Stimulated activated CD8-positive, alpha-beta memory T cell treated with anti-CD3 and anti-CD28 coated beads, Interleukin-15, amount 100 ng/mL, for 24 hours (primary cell): ENCODE measurements at regions not wholly inside any gene's neighbourhood (a gene's known extent, or its start where the extent isn't known, plus 50 kb on each side); places are given as distances from the start of the nearest gene placed in this dataset.
"Not testable (repeated sequence)": the region's sequence is repeated elsewhere in the genome, so short reads cannot be mapped to it uniquely, and the experiment has no call there.

Experiments used
- DNase-seq: peaks from one replicate; pipeline ENCODE4 v3.0.0-alpha.2; 2020; ENCODE audit warnings: low read depth

DNA sequence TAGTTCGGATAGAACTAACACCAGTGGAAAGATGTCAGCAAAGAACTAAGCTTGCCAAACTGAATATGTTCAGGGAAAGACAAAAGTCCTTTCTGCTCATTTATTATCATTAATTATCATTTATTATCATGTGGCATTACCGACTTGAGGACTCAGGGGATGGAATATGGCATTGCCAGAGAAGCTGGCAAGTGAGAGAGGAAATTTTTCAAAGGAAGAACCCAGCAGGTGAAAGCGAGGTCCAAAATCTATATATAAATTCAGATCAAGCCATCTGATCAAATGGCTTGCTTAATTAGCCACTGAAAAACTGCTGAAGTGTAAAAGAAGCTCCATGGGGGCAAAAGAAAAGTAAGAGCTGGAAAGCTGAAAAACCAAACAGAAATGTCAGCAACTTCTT, 1049.6 kb upstream of the SEMA6A start:
- no peak for DNase-seq

DNA sequence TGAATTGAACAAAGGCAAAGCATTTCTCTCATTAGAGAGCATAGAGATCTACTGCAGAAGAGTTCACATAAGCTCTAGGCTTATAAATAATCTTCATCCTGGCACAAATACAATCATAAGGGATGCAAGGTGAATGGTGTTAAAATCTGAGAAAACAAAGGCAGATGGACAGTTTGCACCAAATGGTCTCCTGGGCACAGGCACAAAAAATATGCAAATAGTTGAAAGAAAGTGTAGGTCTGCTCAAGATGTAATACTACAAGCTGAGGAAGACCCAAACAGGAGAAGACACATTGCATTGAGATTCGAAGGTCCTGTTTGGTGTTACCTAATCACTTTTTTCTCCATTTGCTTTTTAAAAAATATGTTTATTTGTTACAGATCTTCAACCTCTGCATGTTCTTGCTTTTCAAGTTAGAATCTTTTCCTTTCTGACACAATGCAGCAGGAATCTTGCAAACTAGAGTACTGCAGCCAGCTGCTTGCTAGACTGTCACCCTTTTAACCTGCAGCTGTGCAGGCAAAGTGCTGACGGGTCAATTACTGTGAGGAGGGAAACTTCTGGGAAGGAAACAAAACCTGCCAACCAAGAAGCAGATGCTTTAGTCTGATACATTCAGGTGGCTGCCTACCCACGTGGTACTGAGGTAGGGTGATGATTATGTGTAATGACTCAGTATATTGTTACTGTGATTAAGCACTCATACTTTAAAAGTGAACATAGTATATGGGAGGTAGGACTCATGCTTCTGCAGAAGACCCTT, 1048.6 kb upstream of the SEMA6A start:
- no peak for DNase-seq

DNA sequence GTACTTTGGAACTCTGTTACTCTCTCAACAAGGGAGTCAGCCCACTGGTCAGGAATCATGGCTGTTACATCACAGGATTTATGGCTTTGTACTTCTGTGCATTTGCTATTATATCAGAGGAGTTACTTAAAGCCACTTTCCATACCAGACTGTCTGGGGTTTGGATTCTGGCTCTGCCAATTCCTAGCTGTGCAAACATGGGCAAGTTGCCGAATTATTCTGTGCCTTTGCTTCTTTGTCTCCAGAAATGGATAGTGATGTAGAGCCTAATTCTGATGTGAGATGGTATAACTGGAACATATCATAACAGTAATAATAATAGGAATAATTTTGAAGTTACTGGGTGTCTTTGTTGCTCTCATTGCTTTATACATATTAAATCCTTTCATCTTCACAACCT, 1047.3 kb upstream of the SEMA6A start:
- no peak for DNase-seq

DNA sequence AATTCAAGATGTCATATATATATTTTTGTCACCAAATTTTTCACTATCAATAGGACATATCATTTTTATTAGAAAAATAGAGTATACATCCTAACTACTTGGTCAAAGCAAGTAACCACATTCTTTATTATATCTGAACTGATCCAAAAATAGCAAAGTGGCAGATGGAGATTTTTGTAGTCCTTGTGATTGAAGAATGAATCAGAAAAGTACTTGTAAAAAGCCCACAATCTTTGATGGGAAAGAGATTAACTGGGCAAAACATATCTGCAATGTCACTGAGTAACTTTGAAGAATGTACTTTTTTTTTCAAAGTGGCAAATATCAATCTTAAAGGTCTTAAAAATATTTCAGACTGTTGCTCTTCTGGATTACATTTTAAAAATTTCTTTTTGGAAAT, 1040.6 kb upstream of the SEMA6A start:
- no peak for DNase-seq

DNA sequence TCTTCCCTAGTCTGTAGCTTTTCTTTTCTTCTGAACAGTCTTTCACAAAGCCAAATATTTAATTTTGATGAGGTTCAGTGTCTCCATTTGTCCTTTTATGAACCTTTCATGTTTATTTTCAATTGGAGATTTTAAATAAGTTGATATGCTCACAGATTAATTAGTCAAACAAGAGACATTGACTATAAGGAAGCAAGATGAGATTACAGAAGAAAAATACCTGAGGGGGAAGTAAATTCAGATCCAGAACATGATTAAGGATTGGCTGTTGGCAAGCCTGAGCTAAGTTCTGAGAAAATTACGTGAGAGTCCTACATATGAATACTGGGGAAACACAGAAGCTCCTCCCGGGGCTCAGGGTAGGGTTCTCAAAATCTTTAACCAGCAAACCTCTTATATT, 1039.8 kb upstream of the SEMA6A start:
- DNase-seq = no peak

DNA sequence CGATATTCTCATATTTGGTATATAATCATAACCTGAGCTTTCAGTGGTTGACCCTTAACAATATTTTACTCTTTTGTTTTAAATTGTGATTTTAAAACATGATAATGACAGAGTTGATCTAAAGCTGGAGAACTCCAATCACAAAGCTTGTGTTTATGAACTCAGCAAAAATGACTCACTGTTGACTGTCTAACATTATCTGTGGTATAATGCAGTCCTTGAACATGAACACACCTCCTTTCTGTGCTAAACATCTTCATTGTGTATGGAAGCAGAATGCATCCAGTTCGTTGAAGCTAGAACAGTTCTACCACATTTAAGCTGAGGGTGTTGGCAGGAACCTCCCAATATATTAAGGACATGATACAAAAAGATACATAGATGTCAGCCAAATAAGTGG, 1030.2 kb upstream of the SEMA6A start:
- DNase-seq = no peak

DNA sequence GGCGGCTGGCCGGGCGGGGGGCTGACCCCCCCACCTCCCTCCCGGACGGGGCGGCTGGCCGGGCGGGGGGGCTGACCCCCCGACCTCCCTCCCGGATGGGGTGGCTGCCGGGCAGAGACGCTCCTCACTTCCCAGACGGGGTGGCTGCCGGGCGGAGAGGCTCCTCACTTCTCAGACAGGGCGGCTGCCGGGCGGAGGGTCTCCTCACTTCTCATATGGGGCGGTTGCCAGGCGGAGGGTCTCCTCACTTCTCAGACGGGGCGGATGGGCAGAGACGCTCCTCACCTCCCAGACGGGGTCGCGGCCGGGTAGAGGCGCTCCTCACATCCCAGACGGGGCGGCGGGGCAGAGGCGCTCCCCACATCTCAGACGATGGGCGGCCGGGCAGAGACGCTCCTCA, 1025.2 kb upstream of the SEMA6A start:
- DNase-seq = not testable (repeated sequence)

DNA sequence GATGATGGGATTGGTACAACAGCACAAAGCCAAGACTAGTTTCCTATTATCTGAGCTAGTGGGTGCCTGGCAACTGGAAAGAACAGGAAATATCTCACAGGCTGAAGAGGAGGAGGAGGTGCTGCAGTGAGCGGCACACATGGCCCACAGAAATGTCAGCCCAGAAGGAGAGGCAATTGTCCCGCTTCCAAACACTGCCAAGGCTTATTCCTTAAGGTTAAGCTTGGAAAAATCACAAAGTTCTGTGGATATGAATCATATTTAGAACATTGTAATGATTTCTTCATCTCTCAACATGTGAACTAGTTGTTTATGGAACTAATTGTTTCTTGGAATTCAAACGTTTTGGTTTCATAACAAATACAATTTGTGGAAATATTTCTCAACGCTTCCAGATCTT, 1019.5 kb upstream of the SEMA6A start:
- DNase-seq = no peak

DNA sequence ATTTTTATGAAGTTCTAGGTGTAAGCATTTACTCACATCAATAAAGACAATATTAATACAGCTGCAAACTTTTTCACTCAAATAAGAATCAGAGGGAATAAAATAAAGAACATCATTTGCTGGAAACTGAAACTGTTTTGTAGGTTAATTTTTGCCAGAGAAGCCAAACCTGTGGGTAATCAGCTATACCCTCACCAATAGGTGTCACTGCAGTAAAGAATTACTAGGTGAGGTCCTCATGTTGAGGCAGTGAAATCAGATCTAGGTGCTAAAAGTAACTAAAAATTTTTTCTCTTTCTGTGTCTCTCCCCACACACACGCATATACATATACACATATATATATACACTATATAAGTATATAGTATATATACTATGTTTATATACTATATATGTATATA, 1016.3 kb upstream of the SEMA6A start:
- no peak for DNase-seq

DNA sequence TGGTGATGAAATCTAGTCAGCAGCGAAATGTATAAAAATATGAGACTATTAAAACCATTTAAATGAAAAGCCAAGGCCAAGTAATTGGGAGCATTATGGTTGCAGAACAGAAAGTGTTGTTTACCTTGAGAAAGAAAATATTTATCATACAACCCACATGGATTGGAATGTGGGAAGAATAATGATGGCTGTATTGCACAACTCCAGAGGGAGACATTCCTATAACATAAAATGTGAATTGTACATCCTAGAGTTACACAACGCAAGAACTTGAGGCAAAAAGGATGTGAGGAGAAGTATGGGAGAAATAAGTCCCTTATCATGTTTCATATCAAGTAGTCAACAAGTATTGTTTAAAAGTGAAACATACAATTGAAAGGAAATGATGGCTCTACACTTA, 1014.0 kb upstream of the SEMA6A start:
- no peak for DNase-seq

DNA sequence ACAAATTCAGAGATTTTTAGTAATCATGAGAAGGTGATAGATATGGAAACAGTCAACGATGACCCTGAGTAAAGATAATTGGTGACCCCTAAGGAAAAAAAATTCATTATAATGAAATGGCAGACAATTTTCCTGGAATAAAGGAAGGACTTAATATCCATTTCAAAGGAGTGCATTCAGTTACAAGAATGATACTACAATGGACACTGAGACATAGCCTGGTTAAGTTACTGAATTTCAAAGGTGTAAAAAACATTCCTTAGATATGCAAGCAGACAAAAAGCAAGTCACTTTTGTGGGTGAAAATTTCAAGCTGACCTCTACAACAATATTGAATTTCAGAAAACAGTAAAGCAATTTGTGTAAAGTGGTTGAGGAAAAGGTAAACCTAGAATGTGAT, 1012.5 kb upstream of the SEMA6A start:
- no peak for DNase-seq

DNA sequence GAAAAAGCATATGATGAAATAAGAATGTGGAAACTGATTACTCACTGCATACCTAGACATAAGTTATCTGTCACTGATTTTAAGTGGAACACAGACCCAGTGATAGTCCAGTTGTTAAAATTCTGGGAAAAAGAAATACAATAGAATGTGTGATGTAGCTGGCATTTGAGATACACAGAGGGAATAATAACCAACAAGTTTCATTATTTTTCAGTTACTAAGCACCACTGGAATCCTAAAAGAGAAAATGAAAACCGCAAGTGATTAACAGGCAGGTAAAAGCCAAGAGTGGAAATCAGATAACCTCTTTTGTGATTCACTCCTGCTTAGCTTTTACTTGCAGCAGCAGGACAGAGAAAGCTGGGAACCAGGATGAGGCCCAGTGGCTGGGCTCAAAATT, 994.0 kb upstream of the SEMA6A start:
- DNase-seq = no peak

DNA sequence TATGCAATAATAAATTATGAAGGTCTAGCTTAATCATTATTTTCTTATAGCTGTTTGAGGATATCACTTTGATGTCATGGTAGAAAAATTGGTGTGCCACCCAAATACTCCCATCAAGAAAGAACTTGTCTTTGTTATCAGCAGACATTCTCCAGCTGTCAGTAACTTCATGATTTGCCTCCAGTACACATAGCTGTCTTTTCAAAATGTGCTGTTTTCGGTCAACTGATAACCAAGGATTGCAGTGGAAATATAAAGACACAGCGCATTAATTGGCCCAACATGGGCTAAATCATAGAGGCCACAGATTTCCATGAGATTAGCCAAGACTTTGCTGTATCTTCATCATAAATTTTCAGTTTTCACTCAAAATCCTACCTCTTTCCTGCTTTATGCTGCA, 993.5 kb upstream of the SEMA6A start:
- DNase-seq = no peak

DNA sequence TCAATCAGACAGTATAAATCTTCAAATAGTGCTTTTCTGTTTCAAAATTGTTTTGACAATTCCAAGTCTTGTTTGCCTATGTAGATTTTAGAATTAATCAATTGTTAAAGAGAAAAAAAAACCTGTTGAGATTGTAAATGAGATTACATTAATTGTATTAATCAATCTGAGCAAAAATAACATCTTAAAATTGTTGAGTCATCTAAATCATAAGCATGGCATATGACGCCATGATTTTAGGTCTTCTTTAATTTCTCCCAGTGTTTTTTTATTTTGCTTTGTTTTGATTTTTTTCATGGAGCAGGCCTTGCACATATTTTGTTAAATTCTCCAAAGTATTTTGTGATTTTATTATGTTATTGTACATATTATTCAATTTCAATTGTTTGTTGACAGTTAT, 988.0 kb upstream of the SEMA6A start:
- no peak for DNase-seq

DNA sequence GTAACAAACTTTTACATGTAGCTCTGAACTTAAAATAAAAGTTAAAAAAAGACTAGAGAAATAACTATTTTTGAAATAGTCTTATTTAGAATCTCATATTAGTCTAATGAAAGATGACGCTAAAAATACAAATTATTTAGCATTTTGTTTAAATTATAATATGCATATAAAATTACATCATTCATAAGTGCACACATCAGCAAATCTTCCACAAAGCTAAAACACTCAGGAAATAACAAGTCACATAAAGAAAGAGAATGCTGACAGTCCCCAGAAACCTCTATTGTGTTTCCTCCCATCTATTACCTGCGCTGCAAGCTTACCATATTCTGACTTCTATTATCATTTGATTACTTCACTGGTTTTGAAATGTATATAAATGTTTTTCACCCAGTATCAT, 986.9 kb upstream of the SEMA6A start:
- no peak for DNase-seq

DNA sequence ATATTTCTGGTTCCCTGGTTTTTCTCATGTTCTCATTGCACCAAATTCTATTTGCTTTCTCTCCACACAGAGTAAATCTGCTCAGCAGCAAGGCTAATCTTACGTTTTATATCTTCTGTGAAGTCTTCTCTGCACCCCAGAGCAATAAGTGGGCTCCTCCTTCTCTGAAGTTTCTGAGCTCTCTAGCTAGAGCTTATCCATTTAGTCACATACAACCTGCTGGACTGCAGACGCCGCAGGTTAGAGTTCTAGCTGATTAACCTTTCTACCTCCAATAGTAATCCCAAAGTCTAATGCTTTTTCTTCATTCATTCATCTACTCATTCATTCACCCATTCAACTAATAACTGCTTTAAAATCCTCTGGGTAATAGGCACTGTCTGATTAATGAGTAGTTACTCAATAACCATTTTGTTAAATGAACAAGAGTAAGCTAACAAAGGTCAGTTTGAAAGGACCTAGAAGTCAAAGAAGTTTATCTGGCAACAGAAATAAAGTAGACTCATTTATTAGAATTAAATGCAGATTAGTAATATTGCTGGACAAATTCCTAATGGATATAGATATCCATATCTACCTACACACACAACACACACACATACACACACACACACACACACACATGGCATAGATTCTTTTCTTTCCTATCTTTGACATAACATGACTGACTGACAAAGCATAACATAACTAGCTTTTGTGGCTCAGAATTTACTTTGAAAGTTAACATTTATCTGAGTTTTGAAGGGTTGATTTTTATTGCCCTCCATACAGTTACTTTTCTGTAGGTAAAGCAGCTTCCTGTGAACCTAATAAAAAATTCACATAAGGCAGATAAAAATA, 984.6 kb upstream of the SEMA6A start:
- DNase-seq = no peak

DNA sequence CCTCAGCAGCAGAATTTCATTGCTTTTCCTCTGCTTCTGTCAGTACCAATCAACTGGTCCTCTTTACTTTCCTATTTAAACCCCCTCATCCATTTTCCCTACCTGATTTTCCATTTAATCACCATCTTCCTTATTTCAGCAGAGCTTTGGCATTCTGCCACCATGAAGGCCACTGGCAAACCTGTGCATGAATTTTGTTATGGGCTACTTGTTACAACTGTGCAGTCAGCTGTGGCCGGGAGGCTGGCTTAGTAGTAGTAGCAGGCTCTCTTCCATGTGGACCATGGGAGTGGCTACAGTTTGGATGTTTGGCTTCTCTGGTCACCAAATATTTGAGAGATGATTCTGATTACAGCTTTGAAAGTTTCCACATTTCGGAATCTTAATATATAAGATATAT, 976.6 kb upstream of the SEMA6A start:
- no peak for DNase-seq

DNA sequence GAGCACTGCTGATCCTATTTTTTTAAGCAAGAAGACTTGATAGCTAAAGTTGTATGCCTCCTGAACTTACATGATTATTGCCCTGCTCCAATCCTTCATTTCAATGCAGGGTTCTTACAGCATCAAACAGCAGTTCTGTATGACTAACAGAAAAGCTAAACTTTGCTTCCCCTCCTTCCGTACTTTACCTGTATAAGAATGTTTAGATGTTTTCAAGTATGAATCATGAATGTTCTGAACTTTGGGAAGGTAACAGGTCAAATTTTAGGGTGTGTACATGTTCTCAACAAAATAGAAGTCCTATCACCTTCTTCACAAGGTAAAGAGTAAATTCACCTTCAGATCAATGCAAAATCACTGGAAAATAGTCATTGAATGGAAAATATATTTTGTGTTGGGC, 972.6 kb upstream of the SEMA6A start:
- no peak for DNase-seq

DNA sequence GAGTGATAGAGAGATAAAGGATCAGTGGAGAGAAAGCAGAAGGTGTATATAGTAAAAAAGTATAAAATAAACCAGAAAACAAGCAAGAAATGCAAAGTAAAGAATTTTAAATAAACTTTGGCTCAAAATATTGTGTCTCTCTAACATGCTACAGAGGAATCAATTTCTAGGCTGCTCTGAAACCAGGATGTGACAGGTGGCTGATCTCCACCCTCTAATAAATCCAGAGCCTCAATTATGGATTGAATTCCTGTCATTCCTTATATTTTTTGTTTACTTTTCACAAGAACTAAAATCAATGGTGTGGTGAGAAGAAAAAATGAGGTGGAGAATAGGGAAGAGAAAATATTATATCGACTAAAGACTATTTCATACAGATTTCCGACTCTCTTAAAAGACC, 965.1 kb upstream of the SEMA6A start:
- no peak for DNase-seq

DNA sequence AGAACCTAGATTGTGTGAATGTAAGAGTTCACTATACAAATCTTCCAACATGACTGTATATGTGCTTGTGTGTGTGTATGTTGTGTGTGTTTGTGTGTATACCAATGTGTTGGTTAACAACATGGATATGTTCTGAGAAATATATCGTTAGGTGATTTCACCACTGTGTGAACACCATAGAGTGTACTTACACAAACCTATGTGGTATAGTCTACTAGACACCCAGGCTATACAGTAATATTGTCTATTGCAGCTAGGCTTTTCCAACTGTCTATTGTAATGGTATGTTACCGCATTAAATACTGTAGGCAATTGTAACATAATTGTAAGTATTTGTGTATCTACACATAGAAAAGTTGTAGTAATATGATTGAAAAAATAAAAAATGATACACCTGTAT, 959.2 kb upstream of the SEMA6A start:
- DNase-seq = no peak

DNA sequence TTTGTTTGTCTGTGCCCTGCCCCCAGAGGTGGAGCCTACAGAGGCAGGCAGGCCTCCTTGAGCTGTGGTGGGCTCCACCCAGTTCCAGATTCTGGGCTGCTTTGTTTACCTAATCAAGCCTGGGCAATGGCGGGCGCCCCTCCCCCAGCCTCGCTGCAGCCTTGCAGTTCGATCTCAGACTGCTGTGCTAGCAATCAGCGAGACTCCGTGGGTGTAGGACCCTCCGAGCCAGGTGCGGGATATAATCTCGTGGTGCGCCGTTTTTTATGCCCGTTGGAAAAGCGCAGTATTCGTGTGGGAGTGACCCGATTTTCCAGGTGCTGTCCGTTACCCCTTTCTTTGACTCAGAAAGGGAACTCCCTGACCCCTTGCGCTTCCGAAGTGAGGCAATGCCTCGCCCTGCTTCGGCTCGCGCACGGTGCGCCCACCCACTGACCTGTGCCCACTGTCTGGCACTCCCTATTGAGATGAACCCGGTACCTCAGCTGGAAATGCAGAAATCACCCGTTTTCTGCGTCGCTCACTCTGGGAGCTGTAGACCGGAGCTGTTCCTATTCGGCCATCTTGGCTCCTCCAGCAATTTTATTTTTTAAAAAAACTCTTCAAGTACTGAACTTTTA, 958.5 kb upstream of the SEMA6A start:
- not testable (repeated sequence) for DNase-seq

DNA sequence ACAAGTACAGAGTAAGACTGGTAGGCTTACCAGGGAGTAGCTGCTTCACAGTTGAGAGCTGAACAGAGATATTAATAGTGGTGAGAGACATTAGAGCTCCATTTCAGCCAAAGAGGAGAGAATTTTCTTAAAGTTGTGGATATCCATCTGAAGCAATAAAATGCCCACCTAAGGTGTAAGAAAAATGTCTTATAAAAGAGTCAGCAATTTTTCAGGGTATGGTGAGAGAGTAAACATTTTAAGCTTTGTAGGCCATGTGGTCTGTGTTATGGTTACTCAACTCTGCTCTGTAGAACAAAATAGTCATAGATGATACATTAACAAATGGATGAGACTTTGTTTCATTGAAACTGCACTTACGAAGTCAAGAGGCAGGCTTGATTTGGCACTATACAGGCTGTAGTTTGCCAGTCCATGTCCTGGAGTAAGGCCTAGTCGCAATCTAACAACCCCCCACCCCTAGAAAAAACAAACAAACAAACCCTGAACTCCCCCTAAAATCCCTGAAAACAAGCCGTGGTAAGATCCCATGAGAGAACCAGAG, 945.4 kb upstream of the SEMA6A start:
- DNase-seq = no peak

DNA sequence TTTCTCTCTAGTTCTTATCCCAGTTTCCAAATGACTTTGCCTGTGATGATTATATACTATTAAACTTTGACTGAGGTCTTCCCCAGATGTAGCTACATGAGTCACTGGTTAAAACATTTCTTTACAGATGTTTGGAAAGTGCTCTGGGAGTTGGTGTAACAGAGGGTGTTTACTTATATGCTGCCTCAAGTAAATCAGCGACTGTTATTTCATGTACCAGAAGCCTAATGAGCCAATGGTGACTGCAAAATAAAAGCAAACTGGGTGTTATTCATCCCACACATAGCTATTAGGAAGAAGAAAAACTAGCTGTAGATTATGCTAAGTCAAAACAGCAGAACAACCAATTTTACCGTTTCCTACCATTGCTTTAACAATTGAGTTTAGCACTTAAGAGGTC, 929.7 kb upstream of the SEMA6A start:
- DNase-seq = no peak
